ENCODE measurements at regions not wholly inside any gene's neighbourhood (a gene's known extent, or its start where the extent isn't known, plus 50 kb on each side); places are given as distances from the start of the nearest gene placed in this dataset.
"Not testable (repeated sequence)": the region's sequence is repeated elsewhere in the genome, so short reads cannot be mapped to it uniquely, and the experiment has no call there.

DNA sequence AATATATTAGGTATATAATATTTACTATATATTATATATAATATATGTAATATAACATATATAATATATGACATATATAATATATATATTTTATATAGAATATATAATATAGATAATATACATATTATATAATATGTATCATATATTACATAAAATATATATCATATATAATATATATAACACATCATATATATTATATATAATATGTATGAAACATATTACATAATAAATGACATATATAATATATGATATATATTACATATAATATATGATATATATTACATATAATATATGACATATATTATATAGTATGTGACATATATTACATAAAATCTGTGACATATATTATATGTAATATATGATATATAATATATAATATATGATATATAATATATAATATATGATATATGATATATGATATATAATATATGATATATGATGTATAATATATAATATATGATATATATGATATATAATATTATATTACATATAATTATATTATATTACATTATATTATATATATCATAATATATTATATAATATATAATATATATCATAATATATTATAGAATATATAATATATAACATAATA lies 119.5 kb upstream of the RIMBP3 start:
- no peaks in the 10 kb centered on the region for H3K4me1 Mint-ChIP-seq
- no peak overlapping the region for H3K4me3 Mint-ChIP-seq
- intact Hi-C loops (cut with micrococcal nuclease): no loop called here
- no peak for TF ChIP-seq CTCF (IDR thresholded peaks at IDR 0.05)
- peaks cover 2% of the 10 kb centered on the region for H3K9me3 Mint-ChIP-seq
- CTCF ChIA-PET: no interaction called here
- no peak for DNase-seq
- H3K27me3 Mint-ChIP-seq: no peaks in the 10 kb centered on the region
- no peak overlapping the region for H3K27ac Mint-ChIP-seq
- POLR2A ChIA-PET: no interaction called here
- no peak for ATAC-seq (ENCODE audit: low read depth)
- H3K36me3 Mint-ChIP-seq (ENCODE audit: low read depth): no peaks in the 10 kb centered on the region

- POLR2A ChIA-PET; ATAC-seq (ENCODE audit: low read depth); H3K9me3 Mint-ChIP-seq; CTCF ChIA-PET; H3K4me1 Mint-ChIP-seq; intact Hi-C loops (cut with micrococcal nuclease); H3K36me3 Mint-ChIP-seq (ENCODE audit: low read depth); H3K4me3 Mint-ChIP-seq; H3K27me3 Mint-ChIP-seq: not testable (repeated sequence)
- peak; percentile 46 for DNase-seq
- H3K27ac Mint-ChIP-seq: peak overlapping the region; percentile 31
Observed at GRCh38 chr22:18730410-18730809, 118.7 kb upstream of the RIMBP3 start.

All from activated B cell treated with CpG ODN at 0.5 μM for 24 hours (primary cell).